Loucy (cell line): ENCODE measurements at regions not wholly inside any gene's neighbourhood (a gene's known extent, or its start where the extent isn't known, plus 50 kb on each side); places are given as distances from the start of the nearest gene placed in this dataset.

Experiments
- H2AFZ ChIP-seq: fragments of 200-600 bp; sonication (generic); 2 replicates; pipeline ENCODE4 v1.6.0; 2016; ENCODE audit warnings: antibody characterized with exemption, mild to moderate bottlenecking, low read length, moderate library complexity
- H3F3A ChIP-seq: fragments of 200-600 bp; 2 replicates; pipeline ENCODE4 v1.6.0; 2016; ENCODE audit warnings: antibody characterized with exemption, low read depth, mild to moderate bottlenecking
- H3K27me3 ChIP-seq: fragments of 200-600 bp; sonication (generic); 2 replicates; pipeline ENCODE4 v1.6.1; 2014; ENCODE audit warnings: low read length, mild to moderate bottlenecking; ENCODE audit not compliant: insufficient read depth, poor library complexity, severe bottlenecking
- H3K36me3 ChIP-seq: fragments of 200-600 bp; sonication (generic); 2 replicates; pipeline ENCODE4 v1.6.1; 2016; ENCODE audit warnings: low read length; ENCODE audit not compliant: insufficient read depth
- H3K4me1 ChIP-seq: fragments of 200-600 bp; sonication (generic); 2 replicates; pipeline ENCODE4 v1.5.1; 2014; ENCODE audit warnings: low read length, mild to moderate bottlenecking; ENCODE audit not compliant: insufficient read depth, poor library complexity, severe bottlenecking
- H3K4me2 ChIP-seq: fragments of 200-600 bp; sonication (generic); 2 replicates; pipeline ENCODE4 v1.6.0; 2014; ENCODE audit warnings: antibody characterized with exemption, low read length, low read depth, mild to moderate bottlenecking; ENCODE audit not compliant: poor library complexity, severe bottlenecking
- H3K4me3 ChIP-seq: fragments of 200-600 bp; sonication (generic); 2 replicates; pipeline ENCODE4 v1.5.1; 2014; ENCODE audit warnings: low read length, mild to moderate bottlenecking, mixed read lengths; ENCODE audit not compliant: poor library complexity, severe bottlenecking
- H3K79me2 ChIP-seq: fragments of 200-600 bp; sonication (generic); 2 replicates; pipeline ENCODE4 v1.6.1; 2014; ENCODE audit warnings: low read length; ENCODE audit not compliant: insufficient read depth
- H3K9ac ChIP-seq: fragments of 200-600 bp; sonication (generic); 2 replicates; pipeline ENCODE4 v1.6.0; 2014; ENCODE audit warnings: mild to moderate bottlenecking, low read depth, low read length, moderate library complexity; ENCODE audit not compliant: poor library complexity, severe bottlenecking
- H3K9me2 ChIP-seq: fragments of 200-600 bp; sonication (generic); replicated peaks from 2 replicates; pipeline ENCODE4 v1.6.1; 2016; ENCODE audit warnings: low read depth, low read length, mixed read lengths
- H3K9me3 ChIP-seq: fragments of 200-600 bp; sonication (generic); 2 replicates; pipeline ENCODE4 v1.6.1; 2014; ENCODE audit warnings: mild to moderate bottlenecking, antibody characterized with exemption, low read length, low read depth; ENCODE audit not compliant: insufficient read depth
- H4K20me1 ChIP-seq: fragments of 200-600 bp; sonication (generic); 2 replicates; pipeline ENCODE4 v1.6.0; 2014; ENCODE audit warnings: antibody characterized with exemption, low read length, mild to moderate bottlenecking; ENCODE audit not compliant: insufficient read depth, poor library complexity, severe bottlenecking
- CTCF ChIP-seq: fragments of 200-600 bp; sonication (generic); conservative IDR thresholded peaks from 2 replicates; pipeline ENCODE4 v1.5.1; 2014; ENCODE audit warnings: mild to moderate bottlenecking, antibody characterized with exemption, low read length
- EZH2phosphoT487 ChIP-seq: fragments of 200-600 bp; IDR thresholded peaks from 2 replicates; pipeline ENCODE4 v1.6.1; 2018; ENCODE audit warnings: antibody characterized with exemption, mild to moderate bottlenecking, moderate library complexity, borderline replicate concordance

GRCh38 chr11:13119361-13119760 is 110.2 kb downstream of the RASSF10 start:
- Histone ChIP-seq H3K9me3 (no peaks in the 10 kb centered on the region), H3K79me2 (no peaks in the 10 kb centered on the region), H4K20me1 (no peaks in the 10 kb centered on the region), H3K4me3 (no peak overlapping the region), H3F3A (no peaks in the 10 kb centered on the region), H3K9ac (no peak overlapping the region), H3K36me3 (no peaks in the 10 kb centered on the region), H3K9me2 (no peaks in the 10 kb centered on the region), H3K27me3 (no peaks in the 10 kb centered on the region), H3K4me1 (peaks cover 14% of the 10 kb centered on the region), H3K4me2 (no peak overlapping the region), H2AFZ (no peak overlapping the region)
- TF ChIP-seq EZH2phosphoT487 (no peak), CTCF (no peak)

GRCh38 chr11:13119941-13120520 is 110.9 kb downstream of the RASSF10 start:
- no peak overlapping the region for H3K9ac ChIP-seq
- no peaks in the 10 kb centered on the region for H4K20me1 ChIP-seq
- no peaks in the 10 kb centered on the region for H3K36me3 ChIP-seq
- TF ChIP-seq EZH2phosphoT487 = no peak
- no peak for TF ChIP-seq CTCF
- no peak overlapping the region for H3K4me2 ChIP-seq
- H3K27me3 ChIP-seq = no peaks in the 10 kb centered on the region
- no peak overlapping the region for H2AFZ ChIP-seq
- H3K79me2 ChIP-seq = no peaks in the 10 kb centered on the region
- H3K4me3 ChIP-seq = no peak overlapping the region
- H3K4me1 ChIP-seq = peaks cover 9% of the 10 kb centered on the region
- no peaks in the 10 kb centered on the region for H3F3A ChIP-seq
- H3K9me2 ChIP-seq = no peaks in the 10 kb centered on the region
- H3K9me3 ChIP-seq = no peaks in the 10 kb centered on the region

GRCh38 chr11:13120691-13121090 is 111.6 kb downstream of the RASSF10 start:
- Histone ChIP-seq H3K9ac (no peak overlapping the region), H3K4me1 (peaks cover 9% of the 10 kb centered on the region), H3K27me3 (no peaks in the 10 kb centered on the region), H3K4me2 (no peak overlapping the region), H4K20me1 (no peaks in the 10 kb centered on the region), H3K9me2 (no peaks in the 10 kb centered on the region), H3K9me3 (no peaks in the 10 kb centered on the region), H3K4me3 (no peak overlapping the region), H2AFZ (no peak overlapping the region), H3F3A (no peaks in the 10 kb centered on the region), H3K36me3 (no peaks in the 10 kb centered on the region), H3K79me2 (no peaks in the 10 kb centered on the region)
- TF ChIP-seq EZH2phosphoT487 (no peak), CTCF (no peak)
